ENCODE measurements at regions not wholly inside any gene's neighbourhood (a gene's known extent, or its start where the extent isn't known, plus 50 kb on each side); places are given as distances from the start of the nearest gene placed in this dataset.
A peak's percentile ranks its signal among the peaks of the same experiment; 100 is the strongest.

DNA sequence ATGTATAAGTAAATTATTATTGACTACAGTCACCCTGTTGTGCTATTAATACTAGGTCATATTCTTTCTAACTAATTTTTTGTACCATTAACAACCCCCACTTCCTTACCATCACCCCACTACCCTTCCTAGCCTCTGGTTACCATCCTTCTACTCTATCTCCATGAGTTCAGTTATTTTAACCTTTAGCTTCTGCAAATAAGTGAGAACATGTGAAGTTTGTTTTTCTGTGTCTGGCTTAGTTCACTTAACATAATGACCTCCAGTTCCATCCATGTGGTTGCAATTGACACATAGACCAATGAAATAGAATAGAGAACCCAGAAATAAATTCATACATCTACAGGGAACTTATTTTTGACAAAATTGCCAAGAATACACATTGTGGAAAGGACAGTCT lies 55.4 kb upstream of the CHRNB4 start:
- Histone ChIP-seq H3K4me3 (ENCODE audit: control insufficient read depth in 2 of 3, extremely low read depth in 1 of 3, insufficient read depth in 2 of 3, low read depth in 1 of 3, low read length in 3 of 3) (no peak overlapping the region), H4K20me1 (ENCODE audit: control insufficient read depth, extremely low read depth, insufficient read depth, low read length) (no peaks in the 10 kb centered on the region), H3K4me2 (ENCODE audit: control insufficient read depth, extremely low read depth, insufficient read depth, low read depth, low read length) (no peak overlapping the region), H3K79me2 (ENCODE audit: control insufficient read depth, insufficient read depth, low read length) (no peaks in the 10 kb centered on the region), H3K27ac (ENCODE audit: control insufficient read depth, insufficient read depth, low read length) (no peak overlapping the region), H3K9ac (ENCODE audit: control insufficient read depth, extremely low read depth, insufficient read depth, low read length) (no peak overlapping the region), H3K9me3 (ENCODE audit: control insufficient read depth, low read depth, low read length) (no peaks in the 10 kb centered on the region), H2AFZ (ENCODE audit: control insufficient read depth, low read length) (no peak overlapping the region), H3K4me1 (ENCODE audit: control insufficient read depth, extremely low read depth, insufficient read depth, low read length) (no peaks in the 10 kb centered on the region), H3K9me1 (ENCODE audit: control insufficient read depth, extremely low read depth, insufficient read depth, low read length) (no peaks in the 10 kb centered on the region), H3K27me3 (ENCODE audit: control insufficient read depth, extremely low read depth, insufficient read depth, low read length) (no peaks in the 10 kb centered on the region), H3K36me3 (ENCODE audit: control insufficient read depth in 2 of 2, extremely low read depth in 1 of 2, insufficient read depth in 2 of 2, low read length in 2 of 2) (no peaks in the 10 kb centered on the region)
- FAIRE-seq: no peak
- no peak for DNase-seq (ENCODE audit: low read depth, low spot score)
- dilution Hi-C loops (cut with MboI; ENCODE audit: extremely low pct_ligation_motif_present, low sequenced_read_pairs): no loop called here
- TF ChIP-seq EZH2 (IDR thresholded peaks at IDR 0.05; ENCODE audit: low read length): no peak
- TF ChIP-seq, protein P1, sequence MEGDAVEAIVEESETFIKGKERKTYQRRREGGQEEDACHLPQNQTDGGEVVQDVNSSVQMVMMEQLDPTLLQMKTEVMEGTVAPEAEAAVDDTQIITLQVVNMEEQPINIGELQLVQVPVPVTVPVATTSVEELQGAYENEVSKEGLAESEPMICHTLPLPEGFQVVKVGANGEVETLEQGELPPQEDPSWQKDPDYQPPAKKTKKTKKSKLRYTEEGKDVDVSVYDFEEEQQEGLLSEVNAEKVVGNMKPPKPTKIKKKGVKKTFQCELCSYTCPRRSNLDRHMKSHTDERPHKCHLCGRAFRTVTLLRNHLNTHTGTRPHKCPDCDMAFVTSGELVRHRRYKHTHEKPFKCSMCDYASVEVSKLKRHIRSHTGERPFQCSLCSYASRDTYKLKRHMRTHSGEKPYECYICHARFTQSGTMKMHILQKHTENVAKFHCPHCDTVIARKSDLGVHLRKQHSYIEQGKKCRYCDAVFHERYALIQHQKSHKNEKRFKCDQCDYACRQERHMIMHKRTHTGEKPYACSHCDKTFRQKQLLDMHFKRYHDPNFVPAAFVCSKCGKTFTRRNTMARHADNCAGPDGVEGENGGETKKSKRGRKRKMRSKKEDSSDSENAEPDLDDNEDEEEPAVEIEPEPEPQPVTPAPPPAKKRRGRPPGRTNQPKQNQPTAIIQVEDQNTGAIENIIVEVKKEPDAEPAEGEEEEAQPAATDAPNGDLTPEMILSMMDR (optimal IDR thresholded peaks at IDR 0.05 in 1 of 3, IDR thresholded peaks at IDR 0.05 in 1 of 3, conservative IDR thresholded peaks at IDR 0.05 in 1 of 3; ENCODE audit: extremely low read depth in 1 of 3, insufficient read depth in 2 of 3, low read length in 3 of 3): no peak

DNA sequence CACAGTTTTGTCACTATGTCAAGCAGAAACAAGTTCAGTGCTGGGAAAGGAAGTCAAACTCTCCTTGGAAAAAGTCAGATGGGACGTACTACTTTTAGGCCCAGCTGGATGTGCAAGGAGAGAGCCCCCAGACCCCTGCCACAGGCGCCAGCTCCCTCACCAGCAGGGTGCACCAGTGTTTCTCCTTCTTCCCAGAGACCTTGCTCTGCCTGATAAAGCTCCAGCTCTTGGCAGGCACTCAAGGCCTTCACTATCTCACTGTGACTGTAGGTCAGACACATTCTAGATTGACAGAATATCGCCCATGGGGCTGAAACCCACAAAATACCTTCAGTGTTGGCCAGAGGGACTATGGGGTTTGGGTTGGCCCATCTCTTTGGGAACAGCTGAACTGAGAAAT lies 54.8 kb upstream of the CHRNB4 start:
- H3K9me1 ChIP-seq (ENCODE audit: control insufficient read depth, extremely low read depth, insufficient read depth, low read length): no peaks in the 10 kb centered on the region
- TF ChIP-seq, protein P1 (optimal IDR thresholded peaks at IDR 0.05 in 1 of 3, IDR thresholded peaks at IDR 0.05 in 1 of 3, conservative IDR thresholded peaks at IDR 0.05 in 1 of 3; ENCODE audit: extremely low read depth in 1 of 3, insufficient read depth in 2 of 3, low read length in 3 of 3): peak in 1 of 3 experiments; percentile 19
- TF ChIP-seq EZH2 (IDR thresholded peaks at IDR 0.05; ENCODE audit: low read length): no peak
- dilution Hi-C loops (cut with MboI; ENCODE audit: extremely low pct_ligation_motif_present, low sequenced_read_pairs): no loop called here
- no peaks in the 10 kb centered on the region for H3K36me3 ChIP-seq (ENCODE audit: control insufficient read depth in 2 of 2, extremely low read depth in 1 of 2, insufficient read depth in 2 of 2, low read length in 2 of 2)
- no peaks in the 10 kb centered on the region for H3K79me2 ChIP-seq (ENCODE audit: control insufficient read depth, insufficient read depth, low read length)
- DNase-seq (ENCODE audit: low read depth, low spot score): no peak
- no peaks in the 10 kb centered on the region for H3K27me3 ChIP-seq (ENCODE audit: control insufficient read depth, extremely low read depth, insufficient read depth, low read length)
- H3K9me3 ChIP-seq (ENCODE audit: control insufficient read depth, low read depth, low read length): no peaks in the 10 kb centered on the region
- H3K4me3 ChIP-seq (ENCODE audit: control insufficient read depth in 2 of 3, extremely low read depth in 1 of 3, insufficient read depth in 2 of 3, low read depth in 1 of 3, low read length in 3 of 3): no peak overlapping the region
- H3K4me1 ChIP-seq (ENCODE audit: control insufficient read depth, extremely low read depth, insufficient read depth, low read length): no peaks in the 10 kb centered on the region
- no peaks in the 10 kb centered on the region for H4K20me1 ChIP-seq (ENCODE audit: control insufficient read depth, extremely low read depth, insufficient read depth, low read length)
- H3K9ac ChIP-seq (ENCODE audit: control insufficient read depth, extremely low read depth, insufficient read depth, low read length): no peak overlapping the region
- no peak for FAIRE-seq
- H3K27ac ChIP-seq (ENCODE audit: control insufficient read depth, insufficient read depth, low read length): no peak overlapping the region
- no peak overlapping the region for H3K4me2 ChIP-seq (ENCODE audit: control insufficient read depth, extremely low read depth, insufficient read depth, low read depth, low read length)
- H2AFZ ChIP-seq (ENCODE audit: control insufficient read depth, low read length): no peak overlapping the region
